Right lobe of liver (tissue), 6 donors: ENCODE measurements at regions not wholly inside any gene's neighbourhood (a gene's known extent, or its start where the extent isn't known, plus 50 kb on each side); places are given as distances from the start of the nearest gene placed in this dataset.

Experiments used
- ATAC-seq, 4 donors: fragments of 200-7000 bp; cut with Tn5 transposase; one replicate each; pipeline ENCODE4 v1.9.1; 2020; ENCODE audit warnings: mild to moderate bottlenecking in 4 of 4, moderate library complexity in 4 of 4
- DNase-seq, 3 donors: peaks; one replicate each; pipeline ENCODE4 v3.0.0-alpha.2; 2020
- H3K27ac ChIP-seq, 3 donors: fragments of 200-600 bp; one replicate each; pipeline ENCODE4 v1.8.0; 2022
- H3K27me3 ChIP-seq, 2 donors: fragments of 200-600 bp; one replicate each; pipeline ENCODE4 v1.8.0; 2022
- H3K36me3 ChIP-seq, 4 donors: fragments of 200-600 bp; sonication (generic) in 1 of 4; one replicate each; pipeline versions ENCODE4 v1.5.1 to v1.8.0; 2017 to 2022; ENCODE audit warnings: control low read depth in 1 of 4
- H3K4me1 ChIP-seq, 4 donors: fragments of 200-600 bp; sonication (generic) in 1 of 4; one replicate each; pipeline versions ENCODE4 v1.5.1 to v1.8.0; 2017 to 2022; ENCODE audit warnings: control low read depth in 1 of 4
- H3K4me3 ChIP-seq, 3 donors: fragments of 200-600 bp; one replicate each; pipeline ENCODE4 v1.8.0; 2022
- H3K9me3 ChIP-seq, 4 donors: fragments of 200-600 bp; sonication (generic) in 1 of 4; one replicate each; pipeline versions ENCODE4 v1.5.1 to v1.8.0; 2017 to 2022; ENCODE audit warnings: control low read depth in 1 of 4
- POLR2A ChIP-seq: fragments of 450-650 bp; IDR thresholded peaks from one replicate; pipeline ENCODE4 v1.6.1; 2017; ENCODE audit warnings: antibody characterized with exemption, mild to moderate bottlenecking
- WGBS: methylation state at CpG from one replicate; pipeline ENCODE4 v1.1.6; 2018; ENCODE audit warnings: low coverage, low lambda C conversion rate; ENCODE audit not compliant: insufficient coverage; ENCODE audit errors: missing lambda C conversion rate; 5-methylcytosine and 5-hydroxymethylcytosine counted together
- intact Hi-C, 2 donors: fragments of 100-400 bp; cut with DNase I; formaldehyde crosslinking; loops; one replicate each; pipeline versions ENCODE4 v1.11.2 to v1.14.1; 2022
- TF ChIP-seq, protein P1 (sequence below), 4 donors: fragments of 200-600 bp in 3 of 4; fragments of 450-650 bp in 1 of 4; IDR thresholded peaks; one replicate each; pipeline versions ENCODE4 v1.5.1 to v1.8.0; 2016 to 2022; ENCODE audit warnings: antibody characterized with exemption in 4 of 4, mild to moderate bottlenecking in 2 of 4
- donor health status: DM: no; HTN: yes; CAD: no.
- donor health status: DM: no; HTN: no; CAD: no.
- donor health status: DM: no; HTN: no; CAD: no.
- donor health status: DM: no; HTN: yes; CAD: no.
- donor health status: DM: no; HTN: yes; CAD: no.

DNA sequence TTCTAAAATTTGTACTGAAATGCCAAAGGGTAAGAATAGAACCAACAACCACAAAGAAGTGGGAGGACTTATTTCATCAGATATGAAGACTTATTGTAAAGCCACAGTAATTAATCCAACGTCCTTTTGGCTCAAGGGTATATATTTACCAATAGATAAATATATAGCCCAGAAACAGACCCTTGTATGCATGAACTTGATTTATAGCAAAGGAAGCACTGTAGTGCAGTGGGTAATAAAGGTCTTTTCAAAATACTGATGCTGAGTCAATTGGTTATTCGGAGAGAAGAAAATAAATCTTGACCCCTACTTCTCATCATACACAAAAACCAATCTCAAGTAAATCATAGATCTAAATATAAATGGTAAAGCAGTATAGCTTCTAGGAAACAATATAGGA, 200.5 kb upstream of the ST6GAL2 start:
- Histone ChIP-seq H3K9me3 (no peaks in the 10 kb centered on the region), H3K4me3 (no peak overlapping the region), H3K36me3 (no peaks in the 10 kb centered on the region), H3K4me1 (no peaks in the 10 kb centered on the region), H3K27ac (no peak overlapping the region), H3K27me3 (no peaks in the 10 kb centered on the region)
- no peak for ATAC-seq
- TF ChIP-seq POLR2A: no peak
- TF ChIP-seq, protein P1, sequence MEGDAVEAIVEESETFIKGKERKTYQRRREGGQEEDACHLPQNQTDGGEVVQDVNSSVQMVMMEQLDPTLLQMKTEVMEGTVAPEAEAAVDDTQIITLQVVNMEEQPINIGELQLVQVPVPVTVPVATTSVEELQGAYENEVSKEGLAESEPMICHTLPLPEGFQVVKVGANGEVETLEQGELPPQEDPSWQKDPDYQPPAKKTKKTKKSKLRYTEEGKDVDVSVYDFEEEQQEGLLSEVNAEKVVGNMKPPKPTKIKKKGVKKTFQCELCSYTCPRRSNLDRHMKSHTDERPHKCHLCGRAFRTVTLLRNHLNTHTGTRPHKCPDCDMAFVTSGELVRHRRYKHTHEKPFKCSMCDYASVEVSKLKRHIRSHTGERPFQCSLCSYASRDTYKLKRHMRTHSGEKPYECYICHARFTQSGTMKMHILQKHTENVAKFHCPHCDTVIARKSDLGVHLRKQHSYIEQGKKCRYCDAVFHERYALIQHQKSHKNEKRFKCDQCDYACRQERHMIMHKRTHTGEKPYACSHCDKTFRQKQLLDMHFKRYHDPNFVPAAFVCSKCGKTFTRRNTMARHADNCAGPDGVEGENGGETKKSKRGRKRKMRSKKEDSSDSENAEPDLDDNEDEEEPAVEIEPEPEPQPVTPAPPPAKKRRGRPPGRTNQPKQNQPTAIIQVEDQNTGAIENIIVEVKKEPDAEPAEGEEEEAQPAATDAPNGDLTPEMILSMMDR (IDR thresholded peaks at IDR 0.05): no peak
- DNase-seq: no peak
- intact Hi-C loops: no loop called here
- WGBS: 41% methylated on average over 2 of the region's 2 CpGs

DNA sequence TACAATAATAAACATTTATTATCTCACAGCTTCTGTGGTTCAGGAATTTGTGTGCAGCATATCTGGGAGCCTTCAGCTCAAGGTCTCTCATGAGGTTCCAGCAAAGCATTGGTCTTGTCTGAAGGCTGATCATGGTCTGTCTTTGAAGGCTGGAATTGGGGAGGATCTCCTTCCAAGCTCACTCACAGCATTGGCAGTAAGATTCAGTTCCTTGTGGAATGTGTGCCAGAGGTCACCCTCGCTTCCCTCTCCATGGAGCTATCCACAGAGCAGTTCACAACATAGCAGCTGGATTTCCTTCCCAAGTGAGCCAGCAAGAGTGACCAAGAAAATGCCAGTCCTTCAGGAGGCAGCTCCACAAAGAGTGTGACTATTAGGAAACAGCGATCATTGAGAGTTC, 202.2 kb upstream of the ST6GAL2 start:
- DNase-seq: no peak
- intact Hi-C loops: no loop called here
- WGBS: 75% methylated on average over 1 of the region's 2 CpGs

DNA sequence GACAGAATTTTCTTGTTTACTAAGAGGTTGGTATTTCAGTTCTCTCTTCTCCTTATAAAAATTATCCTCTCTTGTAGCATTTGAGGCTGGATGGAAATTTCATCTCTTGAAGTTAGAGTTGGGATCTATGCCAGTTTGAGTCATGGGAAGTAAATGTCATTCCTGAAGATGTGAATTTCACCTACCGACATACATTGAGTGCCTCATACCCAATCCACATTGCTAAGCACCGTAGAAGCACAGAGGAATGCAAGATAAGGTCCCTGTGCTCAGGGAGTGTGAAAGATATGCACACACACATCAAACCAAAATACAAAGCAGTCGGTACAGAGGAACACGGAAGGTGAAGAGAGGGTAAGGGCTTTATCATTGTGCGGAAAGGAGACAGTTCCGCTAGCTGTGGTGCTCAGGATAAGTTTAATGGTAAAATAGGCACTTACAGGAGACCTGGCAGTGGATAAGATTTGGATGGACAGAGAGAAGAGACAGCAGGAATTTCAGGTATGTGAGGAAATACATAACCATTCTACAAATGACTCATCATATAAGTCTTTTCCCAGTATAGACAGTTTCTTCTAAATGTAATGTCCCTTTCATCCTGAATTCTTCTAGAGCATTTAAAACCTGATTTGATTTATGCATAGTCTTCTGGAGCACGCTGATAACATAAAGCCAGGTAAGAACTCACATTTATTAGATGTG, 205.3 kb upstream of the ST6GAL2 start:
- WGBS: 42% methylated on average over 7 of the region's 7 CpGs
- no peaks in the 10 kb centered on the region for H3K4me1 ChIP-seq
- H3K4me3 ChIP-seq: no peak overlapping the region
- ATAC-seq (no peak), DNase-seq (no peak)
- no peaks in the 10 kb centered on the region for H3K36me3 ChIP-seq
- intact Hi-C loops: no loop called here
- TF ChIP-seq, protein P1 (IDR thresholded peaks at IDR 0.05): no peak
- no peak for TF ChIP-seq POLR2A
- H3K27ac ChIP-seq: no peak overlapping the region
- no peaks in the 10 kb centered on the region for H3K27me3 ChIP-seq
- no peaks in the 10 kb centered on the region for H3K9me3 ChIP-seq

More for the DNA sequence above, 202.2 kb upstream of the ST6GAL2 start:
- ATAC-seq: no peak
- Histone ChIP-seq H3K36me3 (no peaks in the 10 kb centered on the region), H3K27ac (no peak overlapping the region), H3K27me3 (no peaks in the 10 kb centered on the region), H3K4me1 (no peaks in the 10 kb centered on the region), H3K4me3 (no peak overlapping the region), H3K9me3 (no peaks in the 10 kb centered on the region)
- TF ChIP-seq POLR2A: no peak
- TF ChIP-seq, protein P1 (IDR thresholded peaks at IDR 0.05): no peak

DNA sequence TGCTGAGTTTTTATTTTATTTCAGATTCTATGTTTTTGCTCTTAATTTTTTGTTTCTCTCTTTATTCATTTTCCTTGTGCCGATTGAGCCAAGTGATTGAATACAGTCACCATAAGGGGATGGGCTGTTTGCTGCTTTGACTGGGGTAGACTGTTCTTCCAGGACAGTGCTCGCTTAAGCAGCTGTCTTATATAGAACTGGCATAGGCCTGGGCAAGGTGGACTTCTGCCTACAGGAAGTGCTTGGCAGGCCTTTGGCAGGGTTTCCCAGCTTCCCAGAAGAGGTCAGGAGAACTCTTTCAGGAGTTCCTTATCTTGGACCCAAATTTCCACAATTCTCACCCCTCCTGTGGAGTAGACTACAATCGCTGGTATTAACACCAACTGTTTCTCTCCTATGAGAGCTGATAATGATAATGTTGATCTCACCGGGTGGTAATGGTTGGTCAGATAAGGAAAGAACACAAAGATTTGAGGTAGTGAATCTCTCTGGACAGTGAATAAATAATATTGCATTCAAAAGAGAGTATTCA, 207.5 kb upstream of the ST6GAL2 start:
- DNase-seq (no peak), ATAC-seq (no peak)
- 54% methylated on average over 4 of the region's 4 CpGs for WGBS
- Histone ChIP-seq H3K27ac (no peak overlapping the region), H3K36me3 (no peaks in the 10 kb centered on the region), H3K27me3 (no peaks in the 10 kb centered on the region), H3K9me3 (no peaks in the 10 kb centered on the region), H3K4me1 (no peaks in the 10 kb centered on the region), H3K4me3 (no peak overlapping the region)
- intact Hi-C loops: no loop called here
- TF ChIP-seq, protein P1 (IDR thresholded peaks at IDR 0.05): no peak
- no peak for TF ChIP-seq POLR2A
